ENCODE measurements at regions not wholly inside any gene's neighbourhood (a gene's known extent, or its start where the extent isn't known, plus 50 kb on each side); places are given as distances from the start of the nearest gene placed in this dataset.
"Not testable (repeated sequence)": the region's sequence is repeated elsewhere in the genome, so short reads cannot be mapped to it uniquely, and the experiment has no call there.

- not testable (repeated sequence) for DNase-seq
Observed at GRCh38 chr4:18688351-18688750, 666.8 kb upstream of the LCORL start.

GRCh38 chr4:18686338-18687037, 664.9 kb upstream of the LCORL start:
- no peak for DNase-seq

GRCh38 chr4:18684932-18685331, 663.4 kb upstream of the LCORL start:
- DNase-seq = no peak

GRCh38 chr4:18676526-18676915, 655.0 kb upstream of the LCORL start:
- no peak for DNase-seq

GRCh38 chr4:18675586-18676525, 654.3 kb upstream of the LCORL start:
- no peak for DNase-seq

- DNase-seq = no peak
Observed at GRCh38 chr4:18670034-18670433, 648.5 kb upstream of the LCORL start.

GRCh38 chr4:18669390-18669789, 647.8 kb upstream of the LCORL start:
- no peak for DNase-seq

- DNase-seq = no peak
Observed at GRCh38 chr4:18666322-18666721, 644.8 kb upstream of the LCORL start.

GRCh38 chr4:18664171-18664570, 642.6 kb upstream of the LCORL start:
- DNase-seq = no peak

GRCh38 chr4:18645351-18645750, 623.8 kb upstream of the LCORL start:
- DNase-seq = no peak

- DNase-seq = no peak
Observed at GRCh38 chr4:18641334-18641733, 619.8 kb upstream of the LCORL start.

GRCh38 chr4:18638031-18638430, 616.5 kb upstream of the LCORL start:
- no peak for DNase-seq

GRCh38 chr4:18636001-18636585, 614.5 kb upstream of the LCORL start:
- DNase-seq = no peak

GRCh38 chr4:18635531-18635930, 614.0 kb upstream of the LCORL start:
- no peak for DNase-seq

GRCh38 chr4:18631586-18631985, 610.0 kb upstream of the LCORL start:
- DNase-seq = no peak

- no peak for DNase-seq
Observed at GRCh38 chr4:18630218-18631110, 608.9 kb upstream of the LCORL start.

- DNase-seq = no peak
Observed at GRCh38 chr4:18627447-18628005, 606.0 kb upstream of the LCORL start.

GRCh38 chr4:18626996-18627395, 605.4 kb upstream of the LCORL start:
- DNase-seq = no peak

- DNase-seq = no peak
Observed at GRCh38 chr4:18626366-18626765, 604.8 kb upstream of the LCORL start.

- DNase-seq = no peak
Observed at GRCh38 chr4:18621186-18621585, 599.6 kb upstream of the LCORL start.

- DNase-seq = no peak
Observed at GRCh38 chr4:18616720-18617119, 595.2 kb upstream of the LCORL start.

GRCh38 chr4:18611026-18611425, 589.5 kb upstream of the LCORL start:
- DNase-seq = no peak

Data from activated T-cell treated with anti-CD3 and anti-CD28 coated beads, Interleukin-2, amount 50 U/mL, for 48 hours (primary cell).